Endothelial cell of umbilical vein (primary cell): ENCODE measurements at regions not wholly inside any gene's neighbourhood (a gene's known extent, or its start where the extent isn't known, plus 50 kb on each side); places are given as distances from the start of the nearest gene placed in this dataset.

Experiments used
- BruUV-seq: library from RNA; stranded (reverse); fragments of 400-500 nt; replicated peaks from 2 replicates; lab custom pipeline; 2021; lab: Mats Ljungman, UMichigan
- CTCF ChIA-PET: fragments of 300-600, 350-600 bp; sonication (Branson Sonifier 250); formaldehyde crosslinking; loops from one replicate; lab custom pipeline; 2021; ENCODE audit warnings: antibody characterized with exemption, inconsistent platforms; lab: Charles Lee
- POLR2A ChIA-PET: fragments of 300-600, 350-600 bp; sonication (Branson Sonifier 250); formaldehyde crosslinking; loops from one replicate; lab custom pipeline; 2021; ENCODE audit warnings: antibody characterized with exemption, inconsistent platforms; lab: Charles Lee
- DNase-seq: peaks from one replicate; pipeline ENCODE4 v3.0.0-alpha.2; 2011; ENCODE audit warnings: low read depth, low spot score
- FAIRE-seq: peaks from 2 replicates; lab custom pipeline; 2011; peaks lifted over from hg19 to GRCh38; lab: Jason Lieb, UNC
- H2AFZ ChIP-seq: 2 replicates; pipeline ENCODE4 v1.6.0; 2012; ENCODE audit warnings: low read depth, low read length, control low read depth, inconsistent platforms
- H3K27ac ChIP-seq: 2 replicates; pipeline ENCODE4 v1.5.1; 2011; ENCODE audit warnings: low read depth, mild to moderate bottlenecking, control low read depth, low read length, moderate library complexity; ENCODE audit not compliant: insufficient read depth
- H3K27me3 ChIP-seq, 2 experiments: 2 replicates each; pipeline versions ENCODE4 v1.6.0 to v1.6.1; 2011; ENCODE audit warnings: low read length in 2 of 2, mixed read lengths in 1 of 2; ENCODE audit not compliant: control insufficient read depth in 2 of 2, insufficient read depth in 2 of 2
- H3K36me3 ChIP-seq, 2 experiments: 2 replicates in 1 of 2; 3 replicates in 1 of 2; pipeline ENCODE4 v1.5.1; 2011; ENCODE audit warnings: low read length in 2 of 2, mild to moderate bottlenecking in 1 of 2, moderate library complexity in 1 of 2; ENCODE audit not compliant: control insufficient read depth in 2 of 2, insufficient read depth in 2 of 2; ENCODE audit errors: extremely low read depth in 1 of 2
- H3K4me1 ChIP-seq: 3 replicates; pipeline ENCODE4 v1.5.1; 2011; ENCODE audit warnings: mild to moderate bottlenecking, low read length; ENCODE audit not compliant: control insufficient read depth, insufficient read depth; ENCODE audit errors: extremely low read depth
- H3K4me2 ChIP-seq: 2 replicates; pipeline ENCODE4 v1.6.1; 2011; ENCODE audit warnings: low read length, control low read depth, mixed read lengths; ENCODE audit not compliant: insufficient read depth
- H3K4me3 ChIP-seq, 3 experiments: fragments of 200-600 bp in 1 of 3; sonication (generic), shearing (Covaris generic) in 1 of 3; replicated peaks in 1 of 3; 2 replicates each; pipeline ENCODE4 v1.5.1; 2011 to 2016; ENCODE audit warnings: control low read depth in 3 of 3, low read length in 3 of 3, mild to moderate bottlenecking in 2 of 3, inconsistent platforms in 1 of 3, low read depth in 1 of 3, moderate library complexity in 1 of 3; ENCODE audit not compliant: insufficient read depth in 1 of 3
- H3K79me2 ChIP-seq: 2 replicates; pipeline ENCODE4 v1.6.0; 2012; ENCODE audit warnings: low read length, inconsistent platforms; ENCODE audit not compliant: control insufficient read depth, insufficient read depth
- H3K9ac ChIP-seq: replicated peaks from 2 replicates; pipeline ENCODE3; 2011; ENCODE audit warnings: low read length, control low read depth; ENCODE audit not compliant: insufficient read depth; ENCODE audit errors: extremely low read depth
- H3K9me1 ChIP-seq: replicated peaks from 3 replicates; pipeline ENCODE4 v1.6.0; 2011; ENCODE audit warnings: mild to moderate bottlenecking, low read length; ENCODE audit not compliant: control insufficient read depth, insufficient read depth; ENCODE audit errors: extremely low read depth
- H3K9me3 ChIP-seq: replicated peaks from 2 replicates; pipeline ENCODE4 v1.5.1; 2012; ENCODE audit warnings: low read length, inconsistent platforms; ENCODE audit not compliant: control insufficient read depth, insufficient read depth
- H4K20me1 ChIP-seq: replicated peaks from 2 replicates; pipeline ENCODE3; 2011; ENCODE audit warnings: mild to moderate bottlenecking, low read length; ENCODE audit not compliant: control insufficient read depth, insufficient read depth; ENCODE audit errors: extremely low read depth
- EZH2 ChIP-seq: IDR thresholded peaks from 2 replicates; pipeline ENCODE4 v1.6.1; 2012; ENCODE audit warnings: borderline replicate concordance, low read depth, mild to moderate bottlenecking, moderate library complexity, low read length, inconsistent platforms; ENCODE audit not compliant: severe bottlenecking
- FOS ChIP-seq: IDR thresholded peaks from 2 replicates; pipeline ENCODE4 v1.6.1; 2011; ENCODE audit warnings: mild to moderate bottlenecking, low read length, moderate library complexity, borderline replicate concordance; ENCODE audit not compliant: insufficient read depth
- GATA2 ChIP-seq: IDR thresholded peaks from 2 replicates; pipeline ENCODE4 v1.7.0; 2011; ENCODE audit warnings: low read depth, mild to moderate bottlenecking, moderate library complexity, mixed read lengths, low read length; ENCODE audit not compliant: insufficient read length, insufficient read depth
- JUN ChIP-seq: IDR thresholded peaks from 2 replicates; pipeline ENCODE4 v1.6.1; 2011; ENCODE audit warnings: borderline replicate concordance, low read depth; ENCODE audit not compliant: insufficient read length, insufficient read depth
- MAX ChIP-seq: IDR thresholded peaks from 2 replicates; pipeline ENCODE4 v1.6.1; 2011; ENCODE audit not compliant: insufficient read depth, insufficient read length
- MYC ChIP-seq: IDR thresholded peaks from one replicate; pipeline ENCODE4 v1.6.1; 2011; ENCODE audit warnings: mild to moderate bottlenecking, low read depth, low read length
- POLR2A ChIP-seq: IDR thresholded peaks from 2 replicates; pipeline ENCODE4 v1.6.1; 2012; ENCODE audit warnings: low read depth, mild to moderate bottlenecking, control low read depth, low read length
- POLR2AphosphoS5 ChIP-seq: IDR thresholded peaks from 2 replicates; pipeline ENCODE4 v1.6.1; 2012; ENCODE audit warnings: low read depth, mild to moderate bottlenecking, control low read depth, low read length, moderate library complexity; ENCODE audit not compliant: insufficient read depth
- dilution Hi-C: fragments of 300-500 bp; cut with MboI; formaldehyde crosslinking; loops from one replicate; pipeline ENCODE4 v1.15.0; 2019; ENCODE audit warnings: low sequenced_read_pairs; ENCODE audit not compliant: extremely low pct_ligation_motif_present
- intact Hi-C: fragments of 100-400 bp; cut with micrococcal nuclease; formaldehyde crosslinking; loops from one replicate; pipeline ENCODE4 v1.10.0; 2022
- TF ChIP-seq, protein P1 (sequence below), 2 donors: IDR thresholded peaks; 1 replicate in 1 of 2; 2 replicates in 1 of 2; pipeline ENCODE4 v1.5.1; 2011; ENCODE audit warnings: low read length in 2 of 2, mild to moderate bottlenecking in 2 of 2, moderate library complexity in 2 of 2, control low read depth in 1 of 2, inconsistent platforms in 1 of 2, low read depth in 1 of 2; ENCODE audit not compliant: insufficient read depth in 1 of 2; ENCODE audit errors: extremely low read depth in 1 of 2

GRCh38 chr6:141641951-141642350 lies 490.8 kb upstream of the GJE1 start:
- intact Hi-C loops, result no loop called here
- Histone ChIP-seq H3K79me2 (no peaks in the 10 kb centered on the region), H3K4me3 (no peak overlapping the region), H4K20me1 (no peaks in the 10 kb centered on the region), H3K4me1 (no peaks in the 10 kb centered on the region), H3K9ac (no peak overlapping the region), H3K9me3 (no peaks in the 10 kb centered on the region), H2AFZ (no peak overlapping the region), H3K27ac (no peak overlapping the region), H3K27me3 (no peaks in the 10 kb centered on the region), H3K9me1 (no peaks in the 10 kb centered on the region), H3K36me3 (no peaks in the 10 kb centered on the region), H3K4me2 (no peak overlapping the region)
- POLR2A ChIA-PET, result no interaction called here
- CTCF ChIA-PET, result interaction anchor here (1.1 kb wide), 1 partner anchor 31 kb away, joined by 3 read pairs; no protein-coding TSS in a partner anchor
- DNase-seq, result no peak
- dilution Hi-C loops, result no loop called here
- no TSS peak for BruUV-seq
- TF ChIP-seq GATA2, result no peak
- no peak for TF ChIP-seq MYC
- no peak for TF ChIP-seq JUN
- no peak for TF ChIP-seq POLR2A
- no peak for TF ChIP-seq MAX
- TF ChIP-seq FOS, result no peak
- TF ChIP-seq, protein P1, sequence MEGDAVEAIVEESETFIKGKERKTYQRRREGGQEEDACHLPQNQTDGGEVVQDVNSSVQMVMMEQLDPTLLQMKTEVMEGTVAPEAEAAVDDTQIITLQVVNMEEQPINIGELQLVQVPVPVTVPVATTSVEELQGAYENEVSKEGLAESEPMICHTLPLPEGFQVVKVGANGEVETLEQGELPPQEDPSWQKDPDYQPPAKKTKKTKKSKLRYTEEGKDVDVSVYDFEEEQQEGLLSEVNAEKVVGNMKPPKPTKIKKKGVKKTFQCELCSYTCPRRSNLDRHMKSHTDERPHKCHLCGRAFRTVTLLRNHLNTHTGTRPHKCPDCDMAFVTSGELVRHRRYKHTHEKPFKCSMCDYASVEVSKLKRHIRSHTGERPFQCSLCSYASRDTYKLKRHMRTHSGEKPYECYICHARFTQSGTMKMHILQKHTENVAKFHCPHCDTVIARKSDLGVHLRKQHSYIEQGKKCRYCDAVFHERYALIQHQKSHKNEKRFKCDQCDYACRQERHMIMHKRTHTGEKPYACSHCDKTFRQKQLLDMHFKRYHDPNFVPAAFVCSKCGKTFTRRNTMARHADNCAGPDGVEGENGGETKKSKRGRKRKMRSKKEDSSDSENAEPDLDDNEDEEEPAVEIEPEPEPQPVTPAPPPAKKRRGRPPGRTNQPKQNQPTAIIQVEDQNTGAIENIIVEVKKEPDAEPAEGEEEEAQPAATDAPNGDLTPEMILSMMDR (IDR thresholded peaks at IDR 0.05; ENCODE audit: extremely low read depth in 1 of 2, insufficient read depth in 1 of 2, low read depth in 1 of 2, low read length in 2 of 2), result no peak
- no peak for TF ChIP-seq POLR2AphosphoS5
- no peak for TF ChIP-seq EZH2
- no peak for FAIRE-seq
